ENCODE measurements at regions not wholly inside any gene's neighbourhood (a gene's known extent, or its start where the extent isn't known, plus 50 kb on each side); places are given as distances from the start of the nearest gene placed in this dataset.

DNA sequence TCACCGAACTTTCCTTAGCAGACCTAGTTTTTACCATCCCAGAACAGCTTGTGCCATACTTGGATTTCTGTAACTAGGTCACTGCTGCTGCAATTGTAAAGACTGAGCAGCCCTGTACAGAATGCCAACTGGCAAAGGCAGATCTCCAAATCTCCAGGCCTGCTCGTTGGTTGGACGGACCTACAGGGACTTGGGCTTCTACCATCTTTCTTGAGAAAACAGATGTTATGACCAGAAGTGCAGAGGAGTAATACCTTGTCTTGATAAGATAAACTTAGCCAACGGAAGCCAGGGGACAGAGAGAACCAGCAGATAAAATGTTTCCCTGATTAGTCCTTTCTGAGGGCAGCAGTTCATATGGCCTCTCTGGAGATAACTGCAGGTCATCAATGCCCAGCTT lies 304.1 kb downstream of the RFPL4B start:
- H3K27ac Mint-ChIP-seq = no peak overlapping the region
- H3K4me1 Mint-ChIP-seq = no peaks in the 10 kb centered on the region
- TF ChIP-seq, protein P1, sequence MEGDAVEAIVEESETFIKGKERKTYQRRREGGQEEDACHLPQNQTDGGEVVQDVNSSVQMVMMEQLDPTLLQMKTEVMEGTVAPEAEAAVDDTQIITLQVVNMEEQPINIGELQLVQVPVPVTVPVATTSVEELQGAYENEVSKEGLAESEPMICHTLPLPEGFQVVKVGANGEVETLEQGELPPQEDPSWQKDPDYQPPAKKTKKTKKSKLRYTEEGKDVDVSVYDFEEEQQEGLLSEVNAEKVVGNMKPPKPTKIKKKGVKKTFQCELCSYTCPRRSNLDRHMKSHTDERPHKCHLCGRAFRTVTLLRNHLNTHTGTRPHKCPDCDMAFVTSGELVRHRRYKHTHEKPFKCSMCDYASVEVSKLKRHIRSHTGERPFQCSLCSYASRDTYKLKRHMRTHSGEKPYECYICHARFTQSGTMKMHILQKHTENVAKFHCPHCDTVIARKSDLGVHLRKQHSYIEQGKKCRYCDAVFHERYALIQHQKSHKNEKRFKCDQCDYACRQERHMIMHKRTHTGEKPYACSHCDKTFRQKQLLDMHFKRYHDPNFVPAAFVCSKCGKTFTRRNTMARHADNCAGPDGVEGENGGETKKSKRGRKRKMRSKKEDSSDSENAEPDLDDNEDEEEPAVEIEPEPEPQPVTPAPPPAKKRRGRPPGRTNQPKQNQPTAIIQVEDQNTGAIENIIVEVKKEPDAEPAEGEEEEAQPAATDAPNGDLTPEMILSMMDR (IDR thresholded peaks at IDR 0.05) = no peak
- H3K4me3 Mint-ChIP-seq = no peak overlapping the region
- H3K27me3 Mint-ChIP-seq (ENCODE audit: low read depth, poor library complexity) = no peaks in the 10 kb centered on the region
- no peaks in the 10 kb centered on the region for H3K36me3 Mint-ChIP-seq (ENCODE audit: low read depth)
- DNase-seq = no peak
- peaks cover 3% of the 10 kb centered on the region for H3K9me3 Mint-ChIP-seq

DNA sequence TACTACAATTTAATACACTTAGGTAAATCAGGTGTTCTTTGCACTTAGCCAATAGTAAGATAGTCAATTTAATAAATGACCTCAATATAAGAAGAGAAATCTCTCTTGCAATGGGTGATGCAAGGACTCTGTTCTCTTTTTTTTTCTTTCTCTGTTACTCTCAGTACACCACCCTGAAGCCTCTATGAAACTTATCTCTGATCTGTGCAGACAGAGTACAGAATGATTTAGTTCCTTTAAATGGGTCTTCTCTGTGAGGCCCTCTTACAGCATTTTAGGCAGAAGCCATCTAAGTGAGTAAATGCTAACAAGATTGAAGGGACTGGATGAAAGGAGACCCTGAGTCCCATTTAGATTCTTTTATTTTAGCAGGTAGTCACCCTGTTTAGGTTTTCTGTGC lies 312.8 kb downstream of the RFPL4B start:
- Mint-ChIP-seq H3K36me3 (ENCODE audit: low read depth) (no peaks in the 10 kb centered on the region), H3K9me3 (no peaks in the 10 kb centered on the region), H3K27ac (no peak overlapping the region), H3K4me1 (no peaks in the 10 kb centered on the region), H3K27me3 (ENCODE audit: low read depth, poor library complexity) (no peaks in the 10 kb centered on the region), H3K4me3 (no peak overlapping the region)
- TF ChIP-seq, protein P1 (IDR thresholded peaks at IDR 0.05) = no peak
- DNase-seq = no peak

DNA sequence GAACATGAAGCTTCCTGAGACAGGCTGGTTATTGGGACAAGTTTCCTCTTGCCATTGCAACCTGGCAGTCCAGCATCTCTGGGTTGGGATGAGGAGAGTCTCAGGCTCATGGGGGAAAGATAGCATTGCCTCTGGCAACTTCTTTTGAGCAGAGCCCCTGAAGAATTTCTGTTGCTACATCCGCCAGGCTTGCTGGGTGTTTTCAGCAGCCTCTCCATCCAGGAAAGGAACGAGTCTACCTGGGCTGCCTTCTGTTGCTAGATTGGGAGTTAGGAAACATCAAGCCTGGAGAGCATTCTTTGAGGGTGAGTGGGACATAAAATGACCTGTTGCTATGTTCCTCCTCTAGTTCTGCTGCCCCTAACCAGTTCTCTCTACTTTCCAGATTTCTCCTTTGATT lies 313.5 kb downstream of the RFPL4B start:
- TF ChIP-seq, protein P1 (IDR thresholded peaks at IDR 0.05) = no peak
- Mint-ChIP-seq H3K36me3 (ENCODE audit: low read depth) (no peaks in the 10 kb centered on the region), H3K4me3 (no peak overlapping the region), H3K27me3 (ENCODE audit: low read depth, poor library complexity) (no peaks in the 10 kb centered on the region), H3K27ac (no peak overlapping the region), H3K9me3 (no peaks in the 10 kb centered on the region), H3K4me1 (no peaks in the 10 kb centered on the region)
- DNase-seq = no peak

GRCh38 chr6:112663698-112664097 lies 316.6 kb downstream of the RFPL4B start:
- H3K4me1 Mint-ChIP-seq = no peaks in the 10 kb centered on the region
- H3K4me3 Mint-ChIP-seq = no peak overlapping the region
- DNase-seq = no peak
- no peaks in the 10 kb centered on the region for H3K36me3 Mint-ChIP-seq (ENCODE audit: low read depth)
- H3K27me3 Mint-ChIP-seq (ENCODE audit: low read depth, poor library complexity) = no peaks in the 10 kb centered on the region
- H3K27ac Mint-ChIP-seq = no peak overlapping the region
- TF ChIP-seq, protein P1 (IDR thresholded peaks at IDR 0.05) = no peak
- peaks cover 3% of the 10 kb centered on the region for H3K9me3 Mint-ChIP-seq

DNA sequence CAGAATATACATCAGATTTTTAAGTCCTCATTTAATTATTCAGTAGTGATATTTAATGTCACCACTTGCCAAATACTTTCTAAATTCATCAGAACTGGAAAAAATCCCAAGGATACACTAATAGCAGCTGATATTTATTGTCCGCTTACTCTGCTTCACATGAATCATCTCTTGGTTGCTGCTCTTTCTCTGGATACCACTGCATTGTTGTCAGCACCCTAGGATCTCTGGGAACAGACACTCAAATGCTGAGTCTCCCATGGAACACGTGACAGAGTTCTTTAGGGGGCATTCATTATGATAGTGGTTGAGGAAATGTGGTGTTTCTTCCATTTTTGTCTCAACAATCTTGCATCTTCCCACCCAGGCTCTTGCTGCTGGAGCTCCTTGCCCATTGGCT lies 318.0 kb downstream of the RFPL4B start:
- peak overlapping the region; percentile 45 for H3K27ac Mint-ChIP-seq
- no peaks in the 10 kb centered on the region for H3K4me1 Mint-ChIP-seq
- no peaks in the 10 kb centered on the region for H3K36me3 Mint-ChIP-seq (ENCODE audit: low read depth)
- peaks cover 3% of the 10 kb centered on the region for H3K9me3 Mint-ChIP-seq
- TF ChIP-seq, protein P1 (IDR thresholded peaks at IDR 0.05) = no peak
- H3K4me3 Mint-ChIP-seq = no peak overlapping the region
- DNase-seq = no peak
- no peaks in the 10 kb centered on the region for H3K27me3 Mint-ChIP-seq (ENCODE audit: low read depth, poor library complexity)

DNA sequence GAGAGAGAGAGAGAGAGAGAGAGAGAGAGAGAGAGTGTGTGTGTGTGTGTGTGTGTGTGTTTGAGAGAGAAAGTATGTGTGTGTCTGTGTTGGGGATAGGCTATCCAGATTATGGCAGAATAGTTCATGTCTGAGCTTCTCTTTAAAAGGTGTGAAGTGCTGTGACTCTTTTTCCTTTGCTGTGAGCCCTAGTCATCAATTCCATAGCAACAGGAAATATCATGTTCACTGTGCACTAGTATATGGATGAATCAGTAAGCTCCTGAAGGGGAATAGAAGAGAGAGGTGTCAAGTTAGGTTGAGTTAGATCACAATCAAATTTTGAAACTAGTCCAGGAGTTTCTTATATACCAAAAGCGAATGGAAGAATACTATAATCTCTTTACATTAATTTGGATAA lies 318.7 kb downstream of the RFPL4B start:
- Mint-ChIP-seq H3K4me3 (no peak overlapping the region), H3K36me3 (ENCODE audit: low read depth) (no peaks in the 10 kb centered on the region), H3K4me1 (no peaks in the 10 kb centered on the region), H3K27ac (no peak overlapping the region), H3K9me3 (peaks cover 3% of the 10 kb centered on the region), H3K27me3 (ENCODE audit: low read depth, poor library complexity) (no peaks in the 10 kb centered on the region)
- no peak for DNase-seq
- TF ChIP-seq, protein P1 (IDR thresholded peaks at IDR 0.05) = no peak

Measured in nephron progenitor cell (in vitro differentiated cells).